ENCODE measurements at regions not wholly inside any gene's neighbourhood (a gene's known extent, or its start where the extent isn't known, plus 50 kb on each side); places are given as distances from the start of the nearest gene placed in this dataset.

GRCh38 chr5:36795366-36795765, 81.2 kb upstream of the NIPBL start:
- Histone ChIP-seq H3K9me3 (ENCODE audit: control extremely low read depth in 1 of 3, control insufficient read depth in 2 of 3, insufficient read depth in 1 of 3, low read length in 2 of 3) (no peaks in the 10 kb centered on the region), H3K27ac (ENCODE audit: low read length in 2 of 2) (no peak overlapping the region), H3K9ac (ENCODE audit: low read length) (no peak overlapping the region), H3K27me3 (replicated peaks in 1 of 4; ENCODE audit: control extremely low read depth in 1 of 4, control insufficient read depth in 3 of 4, insufficient read depth in 4 of 4, low read length in 3 of 4) (peaks cover 0 to 3% (median 0%) of the 10 kb centered on the region in 4 experiments), H3K4me2 (replicated peaks; ENCODE audit: low read depth, low read length, poor library complexity, severe bottlenecking) (no peak overlapping the region), H3K4me3 (ENCODE audit: control extremely low read depth in 1 of 5, extremely low read depth in 1 of 5, insufficient read depth in 1 of 5, low read depth in 2 of 5, low read length in 4 of 5) (no peak overlapping the region), H2AFZ (ENCODE audit: insufficient read depth, low read depth, low read length, poor library complexity, severe bottlenecking) (no peak overlapping the region), H3K36me3 (replicated peaks in 1 of 2; ENCODE audit: control extremely low read depth in 1 of 2, control insufficient read depth in 1 of 2, extremely low read depth in 1 of 2, insufficient read depth in 2 of 2, low read length in 1 of 2) (no peaks in the 10 kb centered on the region), H3K4me1 (ENCODE audit: control insufficient read depth in 2 of 2, insufficient read depth in 2 of 2, low read length in 2 of 2) (no peaks in the 10 kb centered on the region), H3K79me2 (ENCODE audit: control insufficient read depth, insufficient read depth, low read length) (no peaks in the 10 kb centered on the region), H4K20me1 (ENCODE audit: control insufficient read depth, insufficient read depth, low read length, poor library complexity, severe bottlenecking) (no peaks in the 10 kb centered on the region)
- TF ChIP-seq, protein P1, sequence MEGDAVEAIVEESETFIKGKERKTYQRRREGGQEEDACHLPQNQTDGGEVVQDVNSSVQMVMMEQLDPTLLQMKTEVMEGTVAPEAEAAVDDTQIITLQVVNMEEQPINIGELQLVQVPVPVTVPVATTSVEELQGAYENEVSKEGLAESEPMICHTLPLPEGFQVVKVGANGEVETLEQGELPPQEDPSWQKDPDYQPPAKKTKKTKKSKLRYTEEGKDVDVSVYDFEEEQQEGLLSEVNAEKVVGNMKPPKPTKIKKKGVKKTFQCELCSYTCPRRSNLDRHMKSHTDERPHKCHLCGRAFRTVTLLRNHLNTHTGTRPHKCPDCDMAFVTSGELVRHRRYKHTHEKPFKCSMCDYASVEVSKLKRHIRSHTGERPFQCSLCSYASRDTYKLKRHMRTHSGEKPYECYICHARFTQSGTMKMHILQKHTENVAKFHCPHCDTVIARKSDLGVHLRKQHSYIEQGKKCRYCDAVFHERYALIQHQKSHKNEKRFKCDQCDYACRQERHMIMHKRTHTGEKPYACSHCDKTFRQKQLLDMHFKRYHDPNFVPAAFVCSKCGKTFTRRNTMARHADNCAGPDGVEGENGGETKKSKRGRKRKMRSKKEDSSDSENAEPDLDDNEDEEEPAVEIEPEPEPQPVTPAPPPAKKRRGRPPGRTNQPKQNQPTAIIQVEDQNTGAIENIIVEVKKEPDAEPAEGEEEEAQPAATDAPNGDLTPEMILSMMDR (IDR thresholded peaks at IDR 0.05) = no peak
- H3K4me1 Mint-ChIP-seq = no peaks in the 10 kb centered on the region
- intact Hi-C loops (cut with micrococcal nuclease) = no loop called here
- 97% methylated on average over 3 of the region's 4 CpGs for WGBS (ENCODE audit: insufficient coverage)
- H3K27me3 Mint-ChIP-seq = peaks cover 21% of the 10 kb centered on the region
- no peak for ATAC-seq (ENCODE audit: low read depth)
- ChIA-PET CTCF (no interaction called here), POLR2A (no interaction called here)
- DNase-seq = no peak
- H3K27ac Mint-ChIP-seq = no peak overlapping the region
- H3K9me3 Mint-ChIP-seq (ENCODE audit: insufficient read depth) = no peaks in the 10 kb centered on the region
- no peak overlapping the region for H3K4me3 Mint-ChIP-seq

DNA sequence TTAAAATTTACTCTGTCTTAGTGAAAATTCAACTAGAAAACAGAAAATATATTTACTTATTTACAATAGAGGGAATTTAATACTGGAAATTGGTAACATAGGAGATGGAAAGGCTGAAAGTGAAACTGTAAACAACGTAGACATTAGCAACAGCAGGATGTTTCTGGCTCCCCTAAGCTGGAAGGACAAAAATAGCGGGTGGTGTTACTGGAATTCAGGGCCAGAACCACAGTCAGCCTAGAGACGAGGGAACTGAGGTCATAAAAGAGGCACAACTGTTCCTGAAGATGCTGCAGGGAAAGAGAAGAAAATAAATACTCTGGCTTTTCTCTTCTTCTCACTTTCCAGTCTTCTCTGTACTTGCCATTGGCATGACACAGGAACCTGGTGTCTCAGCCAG, 80.4 kb upstream of the NIPBL start:
- Histone ChIP-seq H3K4me3 (ENCODE audit: control extremely low read depth in 1 of 5, extremely low read depth in 1 of 5, insufficient read depth in 1 of 5, low read depth in 2 of 5, low read length in 4 of 5) (no peak overlapping the region), H3K79me2 (ENCODE audit: control insufficient read depth, insufficient read depth, low read length) (no peaks in the 10 kb centered on the region), H4K20me1 (ENCODE audit: control insufficient read depth, insufficient read depth, low read length, poor library complexity, severe bottlenecking) (no peaks in the 10 kb centered on the region), H2AFZ (ENCODE audit: insufficient read depth, low read depth, low read length, poor library complexity, severe bottlenecking) (no peak overlapping the region), H3K9me3 (ENCODE audit: control extremely low read depth in 1 of 3, control insufficient read depth in 2 of 3, insufficient read depth in 1 of 3, low read length in 2 of 3) (no peaks in the 10 kb centered on the region), H3K36me3 (replicated peaks in 1 of 2; ENCODE audit: control extremely low read depth in 1 of 2, control insufficient read depth in 1 of 2, extremely low read depth in 1 of 2, insufficient read depth in 2 of 2, low read length in 1 of 2) (no peaks in the 10 kb centered on the region), H3K27me3 (replicated peaks in 1 of 4; ENCODE audit: control extremely low read depth in 1 of 4, control insufficient read depth in 3 of 4, insufficient read depth in 4 of 4, low read length in 3 of 4) (peaks cover 0 to 3% (median 0%) of the 10 kb centered on the region in 4 experiments), H3K27ac (ENCODE audit: low read length in 2 of 2) (no peak overlapping the region), H3K4me1 (ENCODE audit: control insufficient read depth in 2 of 2, insufficient read depth in 2 of 2, low read length in 2 of 2) (no peaks in the 10 kb centered on the region), H3K4me2 (replicated peaks; ENCODE audit: low read depth, low read length, poor library complexity, severe bottlenecking) (no peak overlapping the region), H3K9ac (ENCODE audit: low read length) (no peak overlapping the region)
- H3K9me3 Mint-ChIP-seq (ENCODE audit: insufficient read depth) = no peaks in the 10 kb centered on the region
- ATAC-seq (ENCODE audit: low read depth) = no peak
- POLR2A ChIA-PET = no interaction called here
- DNase-seq = no peak
- no peaks in the 10 kb centered on the region for H3K4me1 Mint-ChIP-seq
- CTCF ChIA-PET = no interaction called here
- 64% methylated on average over 3 of the region's 3 CpGs for WGBS (ENCODE audit: insufficient coverage)
- H3K27me3 Mint-ChIP-seq = peaks cover 21% of the 10 kb centered on the region
- H3K4me3 Mint-ChIP-seq = no peak overlapping the region
- intact Hi-C loops (cut with micrococcal nuclease) = no loop called here
- TF ChIP-seq, protein P1 (IDR thresholded peaks at IDR 0.05) = no peak
- TF ChIP-seq EZH2 (IDR thresholded peaks at IDR 0.05; ENCODE audit: borderline replicate concordance, insufficient read depth, low read depth, low read length, poor library complexity, severe bottlenecking) = no peak
- H3K27ac Mint-ChIP-seq = no peak overlapping the region

Measured in B cell (primary cell).